Natural killer cell (primary cell): ENCODE measurements at regions not wholly inside any gene's neighbourhood (a gene's known extent, or its start where the extent isn't known, plus 50 kb on each side); places are given as distances from the start of the nearest gene placed in this dataset.

Source experiments
- ATAC-seq, 3 donors: fragments of 150-1000 bp in 2 of 3; fragments of 200-7000 bp in 1 of 3; cut with Tn5 transposase; 1 replicate in 1 of 3; 2 replicates in 2 of 3; pipeline ENCODE4 v1.10.0; 2021; ENCODE audit warnings: mild to moderate bottlenecking in 2 of 3, moderate library complexity in 2 of 3
- DNase-seq, 2 donors: peaks; one replicate each; pipeline versions ENCODE4 v3.0.0 to v3.0.0-alpha.2; 2013 to 2021; ENCODE audit warnings: mixed read lengths in 1 of 2
- H3K27ac ChIP-seq: one replicate; pipeline ENCODE4 v1.5.1; 2013; ENCODE audit warnings: mild to moderate bottlenecking, low read length
- H3K27me3 ChIP-seq: one replicate; pipeline ENCODE4 v1.6.1; 2013; ENCODE audit warnings: low read length; ENCODE audit not compliant: control insufficient read depth, insufficient read depth
- H3K36me3 ChIP-seq: one replicate; pipeline ENCODE4 v1.6.1; 2013; ENCODE audit warnings: low read length; ENCODE audit not compliant: control insufficient read depth, insufficient read depth
- H3K4me1 ChIP-seq: one replicate; pipeline ENCODE4 v1.6.1; 2013; ENCODE audit warnings: low read length; ENCODE audit not compliant: control insufficient read depth, insufficient read depth
- H3K4me3 ChIP-seq: one replicate; pipeline ENCODE4 v1.5.1; 2013; ENCODE audit warnings: low read length
- H3K9me3 ChIP-seq: one replicate; pipeline ENCODE4 v1.6.1; 2013; ENCODE audit warnings: low read length; ENCODE audit not compliant: control insufficient read depth, insufficient read depth
- H3K27ac Mint-ChIP-seq, 2 donors: one replicate each; pipeline ENCODE4 v1.8.0; 2022; ENCODE audit warnings: mild to moderate bottlenecking in 2 of 2, mixed read lengths in 2 of 2, moderate library complexity in 1 of 2
- H3K27me3 Mint-ChIP-seq, 2 donors: one replicate each; pipeline ENCODE4 v1.8.0; 2022; ENCODE audit warnings: low read depth in 2 of 2, mixed read lengths in 2 of 2
- H3K36me3 Mint-ChIP-seq: one replicate; pipeline ENCODE4 v1.8.0; 2022; ENCODE audit warnings: mixed read lengths
- H3K4me1 Mint-ChIP-seq, 2 donors: one replicate each; pipeline ENCODE4 v1.8.0; 2022; ENCODE audit warnings: mixed read lengths in 2 of 2
- H3K4me3 Mint-ChIP-seq: one replicate; pipeline ENCODE4 v1.8.0; 2022; ENCODE audit warnings: mild to moderate bottlenecking, moderate library complexity, mixed read lengths
- H3K9me3 Mint-ChIP-seq, 2 donors: one replicate each; pipeline ENCODE4 v1.8.0; 2022; ENCODE audit warnings: mixed read lengths in 2 of 2
- WGBS: methylation state at CpG from one replicate; pipeline ENCODE4 v1.1.7; 2013; ENCODE audit warnings: missing lambda C conversion rate; ENCODE audit not compliant: insufficient coverage; 5-methylcytosine and 5-hydroxymethylcytosine counted together
- intact Hi-C: fragments of 100-400 bp; cut with micrococcal nuclease; formaldehyde crosslinking; loops from one replicate; pipeline ENCODE4 v1.14.2; 2022
- TF ChIP-seq, protein P1 (sequence below): fragments of 200-600 bp; IDR thresholded peaks from one replicate; pipeline ENCODE4 v1.8.0; 2022; ENCODE audit warnings: antibody characterized with exemption

DNA sequence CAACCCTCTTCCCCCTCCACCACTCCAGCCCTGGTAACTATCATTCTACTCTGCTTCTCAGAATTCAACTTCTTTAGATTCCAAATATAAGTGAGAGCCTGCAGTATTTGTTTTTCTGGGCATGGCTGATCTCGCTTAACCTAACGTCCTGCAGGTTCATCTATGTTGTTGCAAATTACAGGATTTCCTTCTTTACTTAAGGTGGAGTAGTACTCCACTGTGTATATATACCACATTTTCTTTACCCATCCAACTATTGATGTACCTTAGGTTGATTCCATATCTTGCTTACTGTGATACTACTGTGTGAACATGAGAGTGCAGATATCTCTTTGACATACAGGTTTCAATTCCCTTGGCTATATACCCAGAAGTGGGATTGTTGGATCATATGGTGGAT lies 106.3 kb upstream of the ZNF366 start:
- Mint-ChIP-seq H3K27ac (no peak overlapping the region), H3K9me3 (no peaks in the 10 kb centered on the region), H3K27me3 (peaks cover 4 to 26% of the 10 kb centered on the region in 2 donors), H3K4me1 (peaks cover 6 to 7% of the 10 kb centered on the region in 2 donors), H3K36me3 (no peaks in the 10 kb centered on the region), H3K4me3 (no peak overlapping the region)
- H3K27ac ChIP-seq = no peak overlapping the region
- H3K4me1 ChIP-seq = peaks cover 2% of the 10 kb centered on the region
- no peak overlapping the region for H3K4me3 ChIP-seq
- intact Hi-C loops = no loop called here
- H3K36me3 ChIP-seq = no peaks in the 10 kb centered on the region
- DNase-seq = no peak
- H3K9me3 ChIP-seq = no peaks in the 10 kb centered on the region
- H3K27me3 ChIP-seq = no peaks in the 10 kb centered on the region
- WGBS = 70% methylated on average over 2 of the region's 2 CpGs
- TF ChIP-seq, protein P1, sequence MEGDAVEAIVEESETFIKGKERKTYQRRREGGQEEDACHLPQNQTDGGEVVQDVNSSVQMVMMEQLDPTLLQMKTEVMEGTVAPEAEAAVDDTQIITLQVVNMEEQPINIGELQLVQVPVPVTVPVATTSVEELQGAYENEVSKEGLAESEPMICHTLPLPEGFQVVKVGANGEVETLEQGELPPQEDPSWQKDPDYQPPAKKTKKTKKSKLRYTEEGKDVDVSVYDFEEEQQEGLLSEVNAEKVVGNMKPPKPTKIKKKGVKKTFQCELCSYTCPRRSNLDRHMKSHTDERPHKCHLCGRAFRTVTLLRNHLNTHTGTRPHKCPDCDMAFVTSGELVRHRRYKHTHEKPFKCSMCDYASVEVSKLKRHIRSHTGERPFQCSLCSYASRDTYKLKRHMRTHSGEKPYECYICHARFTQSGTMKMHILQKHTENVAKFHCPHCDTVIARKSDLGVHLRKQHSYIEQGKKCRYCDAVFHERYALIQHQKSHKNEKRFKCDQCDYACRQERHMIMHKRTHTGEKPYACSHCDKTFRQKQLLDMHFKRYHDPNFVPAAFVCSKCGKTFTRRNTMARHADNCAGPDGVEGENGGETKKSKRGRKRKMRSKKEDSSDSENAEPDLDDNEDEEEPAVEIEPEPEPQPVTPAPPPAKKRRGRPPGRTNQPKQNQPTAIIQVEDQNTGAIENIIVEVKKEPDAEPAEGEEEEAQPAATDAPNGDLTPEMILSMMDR = no peak
- ATAC-seq = no peak

DNA sequence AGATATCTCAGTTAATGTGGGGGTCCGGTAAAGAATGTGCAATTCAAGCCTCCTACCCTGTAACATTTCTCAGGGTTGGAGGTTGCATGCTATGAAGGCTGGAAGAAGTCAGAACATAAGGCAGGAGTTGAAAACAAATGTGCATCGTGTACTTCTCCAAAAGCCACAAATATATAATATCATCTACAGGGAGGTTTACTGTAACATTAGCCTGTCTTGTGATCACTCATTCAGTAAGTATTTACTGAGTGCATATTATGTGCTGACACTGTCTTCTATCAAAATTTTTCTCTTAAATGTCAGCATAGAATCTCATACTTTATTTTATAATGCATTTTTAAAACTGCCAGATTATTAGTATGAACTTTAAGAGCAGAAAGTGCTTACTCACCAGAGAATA lies 105.6 kb upstream of the ZNF366 start:
- Mint-ChIP-seq H3K27ac (no peak overlapping the region), H3K4me1 (peaks cover 6 to 7% of the 10 kb centered on the region in 2 donors), H3K9me3 (no peaks in the 10 kb centered on the region), H3K27me3 (peaks cover 4 to 19% of the 10 kb centered on the region in 2 donors), H3K36me3 (no peaks in the 10 kb centered on the region), H3K4me3 (no peak overlapping the region)
- Histone ChIP-seq H3K36me3 (no peaks in the 10 kb centered on the region), H3K27me3 (no peaks in the 10 kb centered on the region), H3K4me3 (no peak overlapping the region), H3K27ac (no peak overlapping the region), H3K9me3 (no peaks in the 10 kb centered on the region), H3K4me1 (peaks cover 2% of the 10 kb centered on the region)
- intact Hi-C loops = no loop called here
- ATAC-seq (no peak), DNase-seq (no peak)
- TF ChIP-seq, protein P1 = no peak
- 100% methylated on average over 1 of the region's 2 CpGs for WGBS

DNA sequence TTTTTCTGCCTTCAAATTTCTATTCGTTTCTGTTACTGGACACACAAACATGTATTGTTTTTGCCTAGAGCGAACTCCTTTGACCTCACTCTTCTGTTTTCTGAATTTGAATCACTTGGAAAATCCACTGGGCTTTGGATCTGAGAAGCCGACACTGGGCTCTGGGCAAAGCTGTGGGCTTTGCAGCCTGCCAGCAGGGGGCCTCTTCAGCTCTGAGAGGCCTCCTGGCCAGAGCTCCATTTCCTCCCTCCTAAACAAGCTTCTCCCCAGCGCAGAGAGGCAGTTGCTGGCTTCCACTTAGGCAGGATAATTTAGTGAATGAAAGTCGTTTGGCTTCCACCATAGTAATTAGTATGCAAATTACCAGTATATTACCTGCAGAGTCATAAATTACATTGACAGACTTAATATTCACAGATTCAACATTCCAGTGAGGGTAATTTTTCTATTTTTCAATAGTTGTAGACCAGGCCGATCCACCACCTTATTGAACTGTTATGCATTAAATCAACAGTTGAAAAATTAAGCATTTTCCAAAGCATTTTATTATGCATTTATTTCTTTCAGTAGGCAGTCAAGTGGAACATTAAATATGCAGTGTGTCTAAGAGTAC lies 104.0 kb upstream of the ZNF366 start:
- Mint-ChIP-seq H3K9me3 (no peaks in the 10 kb centered on the region), H3K4me1 (peaks cover 6 to 7% of the 10 kb centered on the region in 2 donors), H3K27ac (no peak overlapping the region), H3K27me3 (peaks cover 7 to 15% of the 10 kb centered on the region in 2 donors), H3K36me3 (no peaks in the 10 kb centered on the region), H3K4me3 (no peak overlapping the region)
- Histone ChIP-seq H3K9me3 (no peaks in the 10 kb centered on the region), H3K27ac (no peak overlapping the region), H3K36me3 (no peaks in the 10 kb centered on the region), H3K27me3 (no peaks in the 10 kb centered on the region), H3K4me1 (peaks cover 2% of the 10 kb centered on the region), H3K4me3 (no peak overlapping the region)
- intact Hi-C loops = loop anchor here (1.0 kb wide), 1 partner anchor 208 kb away; no protein-coding TSS in a partner anchor
- ATAC-seq (peak; percentile 64 to 80 (median 68)), DNase-seq (peak; percentile 31 to 60)
- TF ChIP-seq, protein P1 = peak; percentile 76
- WGBS = 23% methylated on average over 3 of the region's 6 CpGs

DNA sequence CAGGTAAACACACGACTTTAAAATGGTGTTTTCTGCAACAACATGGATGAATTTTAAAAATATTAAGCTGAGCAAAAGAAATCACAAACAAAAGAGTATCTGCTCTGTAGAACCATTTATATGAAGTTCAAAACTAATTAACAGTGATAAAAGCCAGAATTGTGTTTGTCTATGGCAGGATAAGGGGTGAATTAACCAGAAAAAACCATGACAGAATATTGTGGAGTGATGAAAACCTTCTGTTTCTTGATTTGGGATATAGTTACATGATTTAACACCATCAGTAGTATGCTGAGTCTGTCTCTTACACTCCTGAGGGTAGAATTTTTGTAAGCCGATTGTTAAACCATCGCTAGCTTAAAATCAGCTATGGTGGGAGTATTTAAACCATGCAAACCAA lies 101.7 kb upstream of the ZNF366 start:
- H3K4me3 ChIP-seq = no peak overlapping the region
- Mint-ChIP-seq H3K27ac (no peak overlapping the region), H3K27me3 (peaks cover 8 to 15% of the 10 kb centered on the region in 2 donors), H3K4me3 (no peak overlapping the region), H3K4me1 (peaks cover 6 to 7% of the 10 kb centered on the region in 2 donors), H3K36me3 (no peaks in the 10 kb centered on the region), H3K9me3 (no peaks in the 10 kb centered on the region)
- no peak overlapping the region for H3K27ac ChIP-seq
- DNase-seq = no peak
- no peaks in the 10 kb centered on the region for H3K36me3 ChIP-seq
- peaks cover 2% of the 10 kb centered on the region for H3K4me1 ChIP-seq
- ATAC-seq = no peak
- H3K27me3 ChIP-seq = no peaks in the 10 kb centered on the region
- WGBS = 78% methylated on average over 1 of the region's 3 CpGs
- TF ChIP-seq, protein P1 = no peak
- no peaks in the 10 kb centered on the region for H3K9me3 ChIP-seq
- intact Hi-C loops = no loop called here
